Stomach (tissue), 4 donors: ENCODE measurements at regions not wholly inside any gene's neighbourhood (a gene's known extent, or its start where the extent isn't known, plus 50 kb on each side); places are given as distances from the start of the nearest gene placed in this dataset.

ENCODE experiments used
- POLR2A ChIP-seq, 4 donors: fragments of 450-650 bp; IDR thresholded peaks; one replicate each; pipeline ENCODE4 v1.6.1; 2016; ENCODE audit warnings: antibody characterized with exemption in 4 of 4, control low read depth in 2 of 4, mild to moderate bottlenecking in 1 of 4, moderate library complexity in 1 of 4
- POLR2AphosphoS5 ChIP-seq, 3 donors: sonication (generic); formaldehyde crosslinking; IDR thresholded peaks; one replicate each; pipeline ENCODE4 v1.6.1; 2016; ENCODE audit warnings: antibody characterized with exemption in 3 of 3

- TF ChIP-seq POLR2AphosphoS5 (IDR thresholded peaks at IDR 0.05) (no peak), POLR2A (IDR thresholded peaks at IDR 0.05) (no peak)
Measured at GRCh38 chr11:79676396-79676795, 235.6 kb upstream of the TENM4 start.
